ENCODE measurements at regions not wholly inside any gene's neighbourhood (a gene's known extent, or its start where the extent isn't known, plus 50 kb on each side); places are given as distances from the start of the nearest gene placed in this dataset.
A peak's percentile ranks its signal among the peaks of the same experiment; 100 is the strongest.

DNA sequence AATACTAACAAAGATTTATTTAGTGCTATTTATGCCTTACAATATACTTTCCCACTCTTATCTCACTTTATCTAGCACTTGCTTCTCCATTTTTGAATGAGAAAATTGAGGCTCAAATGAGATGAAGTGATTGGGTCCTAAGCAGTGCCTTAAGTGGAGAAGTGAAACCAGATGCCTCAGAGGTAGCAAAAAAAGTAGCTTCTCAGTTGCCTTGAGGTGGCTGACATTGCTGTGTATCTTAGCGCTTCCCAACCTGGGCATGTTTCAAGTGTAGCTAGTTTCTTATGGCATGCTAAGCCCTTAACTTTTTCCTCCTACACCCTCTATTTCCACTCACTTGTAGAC, 390.4 kb downstream of the OMA1 start:
- intact Hi-C loops (cut with micrococcal nuclease; ENCODE audit: unreplicated experiment) = no loop called here
- ATAC-seq = peak; percentile 85
- Histone ChIP-seq H3K79me2 (ENCODE audit: control insufficient read depth, insufficient read depth, low read length) (no peaks in the 10 kb centered on the region), H3K36me3 (ENCODE audit: control insufficient read depth in 2 of 2, insufficient read depth in 2 of 2, low read length in 1 of 2) (no peaks in the 10 kb centered on the region), H4K20me1 (ENCODE audit: control insufficient read depth, insufficient read depth) (no peaks in the 10 kb centered on the region), H3K9me3 (replicated peaks; ENCODE audit: control insufficient read depth, insufficient read depth, low read length) (no peaks in the 10 kb centered on the region), H3K9ac (ENCODE audit: control insufficient read depth, insufficient read depth, low read length) (no peak overlapping the region), H3K4me3 (no peak overlapping the region), H3K4me1 (ENCODE audit: control insufficient read depth, insufficient read depth, low read length) (peaks cover 3% of the 10 kb centered on the region; the same call in 1 of the 2 replicates), H3K27me3 (replicated peaks in 1 of 2; ENCODE audit: control insufficient read depth in 2 of 2, insufficient read depth in 2 of 2, low read length in 1 of 2) (no peaks in the 10 kb centered on the region; a peak in 1 of 4 replicates), H3K27ac (ENCODE audit: control insufficient read depth, insufficient read depth) (no peak overlapping the region), H3K4me2 (ENCODE audit: control insufficient read depth, insufficient read depth) (no peak overlapping the region), H2AFZ (ENCODE audit: control insufficient read depth, low read depth, low read length) (no peak overlapping the region)
- ChIA-PET POLR2A (interaction anchor here (0.9 to 6.5 kb wide), 3 partner anchors 33 to 48 kb away, joined by 4 to 64 read pairs (median 4); no protein-coding TSS in a partner anchor), RAD21 (ENCODE audit: unreplicated experiment) (interaction anchor here (0.8 to 11.6 kb wide), 9 partner anchors 8 to 138 kb away, joined by 3 to 202 read pairs (median 3); no protein-coding TSS in a partner anchor), CTCF (interaction anchor here (0.7 to 13.7 kb wide), 12 partner anchors 8 to 391 kb away, joined by 3 to 164 read pairs (median 6); partner anchors contain the start of gene OMA1), SMC1A (ENCODE audit: uncharacterized antibody, unreplicated experiment) (interaction anchor here (0.7 to 17.8 kb wide), 9 partner anchors 8 to 107 kb away, joined by 3 to 258 read pairs (median 10); no protein-coding TSS in a partner anchor)
- no peak for FAIRE-seq
- WGBS (ENCODE audit: insufficient coverage, insufficient replicate concordance, low lambda C conversion rate, missing lambda C conversion rate) = 89% methylated on average over 1 of the region's 1 CpG
- in situ Hi-C loops (cut with MboI) = no loop called here
- peak; percentile 9 for DNase-seq (ENCODE audit: low read depth, low spot score)
- no TSS peak for BruUV-seq (replicated peaks)
- TF ChIP-seq YBX1 (IDR thresholded peaks at IDR 0.05) (no peak), BRCA1 (IDR thresholded peaks at IDR 0.05; ENCODE audit: low read depth, low read length) (no peak), SIX5 (IDR thresholded peaks at IDR 0.05; ENCODE audit: low read depth, low read length, severe bottlenecking) (no peak), SPI1 (IDR thresholded peaks at IDR 0.05; ENCODE audit: borderline replicate concordance, insufficient read depth, low read depth, low read length) (peak; percentile 89), MEF2B (IDR thresholded peaks at IDR 0.05; ENCODE audit: partially characterized antibody, poor library complexity, severe bottlenecking) (no peak), ETV6 (conservative IDR thresholded peaks at IDR 0.05 in 1 of 2, IDR thresholded peaks at IDR 0.05 in 1 of 2; ENCODE audit: borderline replicate concordance in 1 of 2, low read depth in 1 of 2) (no peak), IRF4 (IDR thresholded peaks at IDR 0.05; ENCODE audit: low read depth, low read length) (no peak), CHD2 (IDR thresholded peaks at IDR 0.05; ENCODE audit: borderline replicate concordance, low read depth, low read length) (no peak), CBX3 (IDR thresholded peaks at IDR 0.05; ENCODE audit: borderline replicate concordance, low read depth) (no peak), ZNF24 (IDR thresholded peaks at IDR 0.05) (peak; percentile 69), ZNF592 (IDR thresholded peaks at IDR 0.05) (peak; percentile 31; the same call in 1 of the 2 replicates), ZNF687 (IDR thresholded peaks at IDR 0.05) (peak; percentile 79), DPF2 (IDR thresholded peaks at IDR 0.05) (peak; percentile 33; the same call in 1 of the 2 replicates), FOXM1 (IDR thresholded peaks at IDR 0.05; ENCODE audit: low read depth, low read length) (no peak), NBN (IDR thresholded peaks at IDR 0.05) (0 out of 2 replicates have a peak, but pooled peaks have one; percentile 17)
- TF ChIP-seq, protein P1, sequence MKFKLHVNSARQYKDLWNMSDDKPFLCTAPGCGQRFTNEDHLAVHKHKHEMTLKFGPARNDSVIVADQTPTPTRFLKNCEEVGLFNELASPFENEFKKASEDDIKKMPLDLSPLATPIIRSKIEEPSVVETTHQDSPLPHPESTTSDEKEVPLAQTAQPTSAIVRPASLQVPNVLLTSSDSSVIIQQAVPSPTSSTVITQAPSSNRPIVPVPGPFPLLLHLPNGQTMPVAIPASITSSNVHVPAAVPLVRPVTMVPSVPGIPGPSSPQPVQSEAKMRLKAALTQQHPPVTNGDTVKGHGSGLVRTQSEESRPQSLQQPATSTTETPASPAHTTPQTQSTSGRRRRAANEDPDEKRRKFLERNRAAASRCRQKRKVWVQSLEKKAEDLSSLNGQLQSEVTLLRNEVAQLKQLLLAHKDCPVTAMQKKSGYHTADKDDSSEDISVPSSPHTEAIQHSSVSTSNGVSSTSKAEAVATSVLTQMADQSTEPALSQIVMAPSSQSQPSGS (IDR thresholded peaks at IDR 0.05; ENCODE audit: low read length) = no peak

Data from GM12878 (cell line).